SK-N-SH treated with all-trans-retinoic acid at 6 μM for 48 hours (cell line): ENCODE measurements at regions not wholly inside any gene's neighbourhood (a gene's known extent, or its start where the extent isn't known, plus 50 kb on each side); places are given as distances from the start of the nearest gene placed in this dataset.

Experiments used
- ARNTL ChIP-seq: fragments of 450-650 bp; formaldehyde crosslinking; IDR thresholded peaks from 2 replicates; pipeline ENCODE4 v1.5.0; 2020; ENCODE audit warnings: low read depth, mild to moderate bottlenecking, moderate library complexity, borderline replicate concordance
- BACH2 ChIP-seq: fragments of 250-450 bp; sonication (Bioruptor Pico); IDR thresholded peaks from 2 replicates; pipeline ENCODE4 v1.9.0; 2021; ENCODE audit warnings: mild to moderate bottlenecking, borderline replicate concordance
- ESRRG ChIP-seq: fragments of 250-450 bp; sonication (Bioruptor Pico); IDR thresholded peaks from 2 replicates; pipeline ENCODE4 v1.6.1; 2021; ENCODE audit warnings: mild to moderate bottlenecking
- RARB ChIP-seq: fragments of 250-450 bp; sonication (Bioruptor Pico); IDR thresholded peaks from 2 replicates; pipeline ENCODE4 v1.8.0; 2021; ENCODE audit warnings: mild to moderate bottlenecking, moderate library complexity
- TOX ChIP-seq: fragments of 250-450 bp; sonication (Bioruptor Pico); IDR thresholded peaks from 2 replicates; pipeline ENCODE4 v1.8.0; 2021; ENCODE audit warnings: mild to moderate bottlenecking, moderate library complexity, borderline replicate concordance
- ZFP3 ChIP-seq: fragments of 250-450 bp; sonication (Bioruptor Pico); IDR thresholded peaks from 2 replicates; pipeline ENCODE4 v1.5.0; 2020; ENCODE audit warnings: mild to moderate bottlenecking, moderate library complexity
- ZFP30 ChIP-seq: fragments of 450-650 bp; formaldehyde crosslinking; IDR thresholded peaks from 2 replicates; pipeline ENCODE4 v1.5.0; 2022; ENCODE audit warnings: mild to moderate bottlenecking, moderate library complexity
- ZNF70 ChIP-seq: fragments of 450-650 bp; formaldehyde crosslinking; IDR thresholded peaks from 2 replicates; pipeline ENCODE4 v1.5.0; 2020; ENCODE audit warnings: mild to moderate bottlenecking, moderate library complexity
- TF ChIP-seq, protein P1 (sequence below): fragments of 250-450 bp; sonication (Bioruptor Pico); IDR thresholded peaks from 2 replicates; pipeline ENCODE4 v1.5.1; 2021; ENCODE audit warnings: mild to moderate bottlenecking, moderate library complexity
- TF ChIP-seq, protein P2 (sequence below): fragments of 250-450 bp; sonication (Bioruptor Pico); IDR thresholded peaks from 2 replicates; pipeline ENCODE4 v1.5.1; 2020; ENCODE audit warnings: low read depth, mild to moderate bottlenecking, moderate library complexity
- TF ChIP-seq, protein P3 (sequence below): fragments of 250-450 bp; sonication (Bioruptor Pico); IDR thresholded peaks from 2 replicates; pipeline ENCODE4 v1.8.0; 2020; ENCODE audit warnings: mild to moderate bottlenecking, moderate library complexity, borderline replicate concordance
- TF ChIP-seq, protein P4 (sequence below): fragments of 250-450 bp; sonication (Bioruptor Pico); IDR thresholded peaks from 2 replicates; pipeline ENCODE4 v1.8.0; 2021; ENCODE audit warnings: low read depth, mild to moderate bottlenecking, moderate library complexity, borderline replicate concordance

DNA sequence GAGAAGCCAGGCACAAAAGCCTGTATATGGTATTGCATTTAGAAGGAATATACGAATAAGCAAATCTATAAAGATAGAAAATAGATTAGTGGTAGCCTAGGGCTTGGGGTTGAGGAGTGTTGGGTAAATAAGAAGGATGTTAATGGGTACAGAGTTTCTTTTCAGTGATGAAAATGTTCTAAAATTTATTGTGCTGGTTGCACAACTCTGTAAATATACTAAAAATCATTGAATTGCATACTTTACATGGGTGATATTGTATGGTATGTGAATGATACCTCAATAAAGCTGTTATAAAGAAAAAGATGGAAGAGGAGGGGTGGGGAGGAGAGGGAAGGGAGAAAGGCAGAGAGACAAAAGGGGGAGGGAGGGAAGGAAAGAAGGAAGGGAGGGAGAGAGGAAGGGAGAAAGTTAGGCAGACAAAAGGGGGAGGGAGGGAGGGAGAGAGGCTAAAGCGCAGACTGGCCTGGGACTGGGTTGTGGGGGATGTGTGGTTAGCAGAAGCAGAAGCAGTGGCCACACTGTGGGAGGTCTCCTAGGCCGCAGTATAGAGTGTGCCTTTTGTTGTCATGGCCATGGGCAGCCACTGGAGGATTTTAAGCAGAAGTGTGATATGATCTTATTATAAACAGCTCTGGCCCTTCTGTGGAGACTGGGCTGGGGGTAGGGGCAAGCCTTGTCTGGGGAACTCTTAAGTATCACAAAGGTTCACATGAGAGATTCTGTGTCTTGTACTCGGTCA, 73.6 kb upstream of the ELK3 start:
- TF ChIP-seq TOX (CRISPR knock-in tag), result no peak
- TF ChIP-seq BACH2 (CRISPR knock-in tag), result no peak
- TF ChIP-seq ZFP30 (CRISPR knock-in tag), result no peak
- no peak for TF ChIP-seq ZFP3
- TF ChIP-seq, protein P1, sequence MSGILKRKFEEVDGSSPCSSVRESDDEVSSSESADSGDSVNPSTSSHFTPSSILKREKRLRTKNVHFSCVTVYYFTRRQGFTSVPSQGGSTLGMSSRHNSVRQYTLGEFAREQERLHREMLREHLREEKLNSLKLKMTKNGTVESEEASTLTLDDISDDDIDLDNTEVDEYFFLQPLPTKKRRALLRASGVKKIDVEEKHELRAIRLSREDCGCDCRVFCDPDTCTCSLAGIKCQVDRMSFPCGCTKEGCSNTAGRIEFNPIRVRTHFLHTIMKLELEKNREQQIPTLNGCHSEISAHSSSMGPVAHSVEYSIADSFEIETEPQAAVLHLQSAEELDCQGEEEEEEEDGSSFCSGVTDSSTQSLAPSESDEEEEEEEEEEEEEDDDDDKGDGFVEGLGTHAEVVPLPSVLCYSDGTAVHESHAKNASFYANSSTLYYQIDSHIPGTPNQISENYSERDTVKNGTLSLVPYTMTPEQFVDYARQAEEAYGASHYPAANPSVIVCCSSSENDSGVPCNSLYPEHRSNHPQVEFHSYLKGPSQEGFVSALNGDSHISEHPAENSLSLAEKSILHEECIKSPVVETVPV (CRISPR knock-in tag), result no peak
- TF ChIP-seq, protein P2, sequence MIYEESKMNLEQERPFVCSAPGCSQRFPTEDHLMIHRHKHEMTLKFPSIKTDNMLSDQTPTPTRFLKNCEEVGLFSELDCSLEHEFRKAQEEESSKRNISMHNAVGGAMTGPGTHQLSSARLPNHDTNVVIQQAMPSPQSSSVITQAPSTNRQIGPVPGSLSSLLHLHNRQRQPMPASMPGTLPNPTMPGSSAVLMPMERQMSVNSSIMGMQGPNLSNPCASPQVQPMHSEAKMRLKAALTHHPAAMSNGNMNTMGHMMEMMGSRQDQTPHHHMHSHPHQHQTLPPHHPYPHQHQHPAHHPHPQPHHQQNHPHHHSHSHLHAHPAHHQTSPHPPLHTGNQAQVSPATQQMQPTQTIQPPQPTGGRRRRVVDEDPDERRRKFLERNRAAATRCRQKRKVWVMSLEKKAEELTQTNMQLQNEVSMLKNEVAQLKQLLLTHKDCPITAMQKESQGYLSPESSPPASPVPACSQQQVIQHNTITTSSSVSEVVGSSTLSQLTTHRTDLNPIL (CRISPR knock-in tag), result no peak
- TF ChIP-seq RARB (CRISPR knock-in tag), result no peak
- no peak for TF ChIP-seq ZNF70 (CRISPR knock-in tag)
- TF ChIP-seq, protein P3, sequence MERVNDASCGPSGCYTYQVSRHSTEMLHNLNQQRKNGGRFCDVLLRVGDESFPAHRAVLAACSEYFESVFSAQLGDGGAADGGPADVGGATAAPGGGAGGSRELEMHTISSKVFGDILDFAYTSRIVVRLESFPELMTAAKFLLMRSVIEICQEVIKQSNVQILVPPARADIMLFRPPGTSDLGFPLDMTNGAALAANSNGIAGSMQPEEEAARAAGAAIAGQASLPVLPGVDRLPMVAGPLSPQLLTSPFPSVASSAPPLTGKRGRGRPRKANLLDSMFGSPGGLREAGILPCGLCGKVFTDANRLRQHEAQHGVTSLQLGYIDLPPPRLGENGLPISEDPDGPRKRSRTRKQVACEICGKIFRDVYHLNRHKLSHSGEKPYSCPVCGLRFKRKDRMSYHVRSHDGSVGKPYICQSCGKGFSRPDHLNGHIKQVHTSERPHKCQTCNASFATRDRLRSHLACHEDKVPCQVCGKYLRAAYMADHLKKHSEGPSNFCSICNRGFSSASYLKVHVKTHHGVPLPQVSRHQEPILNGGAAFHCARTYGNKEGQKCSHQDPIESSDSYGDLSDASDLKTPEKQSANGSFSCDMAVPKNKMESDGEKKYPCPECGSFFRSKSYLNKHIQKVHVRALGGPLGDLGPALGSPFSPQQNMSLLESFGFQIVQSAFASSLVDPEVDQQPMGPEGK, result no peak
- TF ChIP-seq ESRRG (CRISPR knock-in tag), result no peak
- no peak for TF ChIP-seq ARNTL (CRISPR knock-in tag)
- TF ChIP-seq, protein P4, sequence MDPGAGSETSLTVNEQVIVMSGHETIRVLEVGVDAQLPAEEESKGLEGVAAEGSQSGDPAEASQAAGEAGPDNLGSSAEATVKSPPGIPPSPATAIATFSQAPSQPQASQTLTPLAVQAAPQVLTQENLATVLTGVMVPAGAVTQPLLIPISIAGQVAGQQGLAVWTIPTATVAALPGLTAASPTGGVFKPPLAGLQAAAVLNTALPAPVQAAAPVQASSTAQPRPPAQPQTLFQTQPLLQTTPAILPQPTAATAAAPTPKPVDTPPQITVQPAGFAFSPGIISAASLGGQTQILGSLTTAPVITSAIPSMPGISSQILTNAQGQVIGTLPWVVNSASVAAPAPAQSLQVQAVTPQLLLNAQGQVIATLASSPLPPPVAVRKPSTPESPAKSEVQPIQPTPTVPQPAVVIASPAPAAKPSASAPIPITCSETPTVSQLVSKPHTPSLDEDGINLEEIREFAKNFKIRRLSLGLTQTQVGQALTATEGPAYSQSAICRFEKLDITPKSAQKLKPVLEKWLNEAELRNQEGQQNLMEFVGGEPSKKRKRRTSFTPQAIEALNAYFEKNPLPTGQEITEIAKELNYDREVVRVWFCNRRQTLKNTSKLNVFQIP (CRISPR knock-in tag), result no peak
